Prostate gland (tissue), 2 donors: ENCODE measurements at regions not wholly inside any gene's neighbourhood (a gene's known extent, or its start where the extent isn't known, plus 50 kb on each side); places are given as distances from the start of the nearest gene placed in this dataset.

Experiments used
- CTCF ChIP-seq, 4 experiments: fragments of 200-600 bp in 2 of 4; fragments of 450-650 bp in 2 of 4; sonication (generic) in 2 of 4; IDR thresholded peaks; 1 replicate in 3 of 4; 2 replicates in 1 of 4; pipeline ENCODE4 v1.5.1; 2016 to 2019; ENCODE audit warnings: antibody characterized with exemption in 4 of 4, mild to moderate bottlenecking in 2 of 4, moderate library complexity in 2 of 4
- POLR2A ChIP-seq: fragments of 450-650 bp; IDR thresholded peaks from one replicate; pipeline ENCODE4 v1.6.1; 2016; ENCODE audit warnings: antibody characterized with exemption, mild to moderate bottlenecking
- POLR2AphosphoS5 ChIP-seq: sonication (generic); formaldehyde crosslinking; IDR thresholded peaks from one replicate; pipeline ENCODE4 v1.6.1; 2017; ENCODE audit warnings: antibody characterized with exemption

GRCh38 chr3:178155521-178155920, 380.7 kb upstream of the KCNMB2 start:
- no peak for TF ChIP-seq POLR2A
- no peak for TF ChIP-seq CTCF (IDR thresholded peaks at IDR 0.05)
- no peak for TF ChIP-seq POLR2AphosphoS5
